ENCODE measurements at regions not wholly inside any gene's neighbourhood (a gene's known extent, or its start where the extent isn't known, plus 50 kb on each side); places are given as distances from the start of the nearest gene placed in this dataset.

GRCh38 chr5:36522746-36523065, 83.7 kb upstream of the SLC1A3 start:
- no peak for TF ChIP-seq POLR2A (IDR thresholded peaks at IDR 0.05; ENCODE audit: low read length)
- no peak for TF ChIP-seq CTCF (IDR thresholded peaks at IDR 0.05)
- no peak for TF ChIP-seq HDAC2 (IDR thresholded peaks at IDR 0.05)
